ENCODE measurements at regions not wholly inside any gene's neighbourhood (a gene's known extent, or its start where the extent isn't known, plus 50 kb on each side); places are given as distances from the start of the nearest gene placed in this dataset.
A peak's percentile ranks its signal among the peaks of the same experiment; 100 is the strongest.

- DNase-seq, result no peak
Measured at GRCh38 chr6:105807905-105808304, 278.2 kb upstream of the PRDM1 start.

GRCh38 chr6:105806486-105806920, 279.6 kb upstream of the PRDM1 start:
- no peak for DNase-seq

- no peak for DNase-seq
Measured at GRCh38 chr6:105805501-105806023, 280.6 kb upstream of the PRDM1 start.

- DNase-seq, result no peak
Measured at GRCh38 chr6:105804424-105804823, 281.7 kb upstream of the PRDM1 start.

GRCh38 chr6:105804000-105804399, 282.1 kb upstream of the PRDM1 start:
- DNase-seq, result no peak

- no peak for DNase-seq
Measured at GRCh38 chr6:105803442-105803841, 282.7 kb upstream of the PRDM1 start.

- DNase-seq, result no peak
Measured at GRCh38 chr6:105802703-105803102, 283.4 kb upstream of the PRDM1 start.

GRCh38 chr6:105800871-105801270, 285.3 kb upstream of the PRDM1 start:
- DNase-seq, result no peak

GRCh38 chr6:105800398-105800797, 285.7 kb upstream of the PRDM1 start:
- no peak for DNase-seq

GRCh38 chr6:105799056-105799455, 287.1 kb upstream of the PRDM1 start:
- DNase-seq, result no peak

GRCh38 chr6:105797983-105798453, 288.1 kb upstream of the PRDM1 start:
- DNase-seq, result no peak

- DNase-seq, result no peak
Measured at GRCh38 chr6:105797286-105797979, 288.7 kb upstream of the PRDM1 start.

GRCh38 chr6:105795913-105796517, 290.1 kb upstream of the PRDM1 start:
- no peak for DNase-seq

- no peak for DNase-seq
Measured at GRCh38 chr6:105795366-105795765, 290.8 kb upstream of the PRDM1 start.

- DNase-seq, result no peak
Measured at GRCh38 chr6:105794870-105795269, 291.3 kb upstream of the PRDM1 start.

- no peak for DNase-seq
Measured at GRCh38 chr6:105794239-105794638, 291.9 kb upstream of the PRDM1 start.

- DNase-seq, result peak; percentile 28
Measured at GRCh38 chr6:105793130-105793529, 293.0 kb upstream of the PRDM1 start.

- DNase-seq, result no peak
Measured at GRCh38 chr6:105791583-105792318, 294.4 kb upstream of the PRDM1 start.

GRCh38 chr6:105791179-105791578, 295.0 kb upstream of the PRDM1 start:
- no peak for DNase-seq

- no peak for DNase-seq
Measured at GRCh38 chr6:105790635-105791034, 295.5 kb upstream of the PRDM1 start.

GRCh38 chr6:105789935-105790334, 296.2 kb upstream of the PRDM1 start:
- DNase-seq, result no peak

GRCh38 chr6:105787747-105788146, 298.4 kb upstream of the PRDM1 start:
- no peak for DNase-seq

- DNase-seq, result no peak
Measured at GRCh38 chr6:105786890-105787655, 299.1 kb upstream of the PRDM1 start.

Data from CD4-positive, alpha-beta T cell treated with Interleukin-6 for 4 hours (primary cell).